HUES6 (cell line): ENCODE measurements at regions not wholly inside any gene's neighbourhood (a gene's known extent, or its start where the extent isn't known, plus 50 kb on each side); places are given as distances from the start of the nearest gene placed in this dataset.

Source experiments
- H3K27ac ChIP-seq: 2 replicates; pipeline ENCODE4 v1.7.0; 2013; ENCODE audit warnings: low read depth, mild to moderate bottlenecking, low read length, inconsistent platforms
- H3K27me3 ChIP-seq: 2 replicates; pipeline ENCODE4 v1.6.1; 2013; ENCODE audit warnings: low read length; ENCODE audit not compliant: control insufficient read depth, insufficient read depth
- H3K36me3 ChIP-seq: 2 replicates; pipeline ENCODE4 v1.6.1; 2013; ENCODE audit warnings: low read length; ENCODE audit not compliant: control insufficient read depth, insufficient read depth
- H3K4me1 ChIP-seq: 2 replicates; pipeline ENCODE4 v1.6.1; 2013; ENCODE audit warnings: low read length; ENCODE audit not compliant: control insufficient read depth, insufficient read depth
- H3K4me3 ChIP-seq: 2 replicates; pipeline ENCODE4 v1.5.1; 2013; ENCODE audit warnings: low read depth, low read length
- H3K9ac ChIP-seq: one replicate; pipeline ENCODE4 v1.6.1; 2013; ENCODE audit warnings: mild to moderate bottlenecking, low read length
- H3K9me3 ChIP-seq: 2 replicates; pipeline ENCODE4 v1.6.1; 2013; ENCODE audit warnings: low read depth, low read length; ENCODE audit not compliant: control insufficient read depth, insufficient read depth

DNA sequence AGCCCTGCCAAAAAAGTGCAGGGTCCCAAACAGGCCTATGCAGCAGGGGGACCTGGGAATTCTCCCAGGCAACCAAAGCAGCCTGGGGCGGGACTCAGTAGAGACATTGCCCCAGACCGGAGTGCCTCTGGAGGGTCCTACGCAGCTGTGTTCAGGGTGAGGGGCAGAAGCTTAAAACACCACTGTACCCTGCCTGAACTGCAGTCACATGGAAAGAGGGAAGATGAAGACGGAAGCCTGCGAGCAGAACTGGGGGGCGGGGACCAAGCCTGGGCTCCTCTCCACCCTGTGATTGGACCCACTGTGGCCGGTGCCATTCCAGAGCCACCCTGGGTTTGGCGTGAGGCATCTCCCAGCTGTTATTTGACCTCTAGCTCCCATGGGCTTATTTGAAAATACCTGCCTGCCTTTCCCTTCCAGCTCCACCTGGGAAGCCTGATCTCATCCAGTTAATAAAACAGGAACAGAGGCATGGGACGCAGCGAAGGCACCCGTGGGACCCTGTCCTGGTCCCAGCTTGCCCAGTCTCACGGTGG lies 183.1 kb downstream of the SMAD2 start:
- Histone ChIP-seq H3K36me3 (no peaks in the 10 kb centered on the region), H3K9me3 (no peaks in the 10 kb centered on the region), H3K4me1 (no peaks in the 10 kb centered on the region), H3K27ac (no peak overlapping the region), H3K27me3 (peaks cover 21% of the 10 kb centered on the region), H3K9ac (no peak overlapping the region), H3K4me3 (no peak overlapping the region)

DNA sequence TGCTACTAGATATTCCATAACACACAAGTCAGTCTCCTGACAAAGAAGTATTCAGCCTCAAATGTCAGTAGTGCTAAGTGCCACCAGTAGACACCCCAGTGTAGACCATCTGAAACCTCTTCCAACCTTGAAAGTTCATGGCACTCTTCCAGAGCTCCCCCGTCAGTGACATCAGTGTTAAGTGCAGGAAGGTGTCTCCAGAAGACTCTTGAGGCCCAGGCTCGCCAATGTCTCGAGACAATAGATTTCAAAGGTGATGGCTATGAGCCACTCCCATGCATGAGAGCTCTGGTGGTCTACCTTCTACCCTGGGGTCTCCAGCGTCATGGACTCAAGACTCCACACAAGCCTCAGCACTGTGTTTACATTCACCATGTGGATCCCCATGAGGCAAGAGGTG lies 183.8 kb downstream of the SMAD2 start:
- no peaks in the 10 kb centered on the region for H3K36me3 ChIP-seq

DNA sequence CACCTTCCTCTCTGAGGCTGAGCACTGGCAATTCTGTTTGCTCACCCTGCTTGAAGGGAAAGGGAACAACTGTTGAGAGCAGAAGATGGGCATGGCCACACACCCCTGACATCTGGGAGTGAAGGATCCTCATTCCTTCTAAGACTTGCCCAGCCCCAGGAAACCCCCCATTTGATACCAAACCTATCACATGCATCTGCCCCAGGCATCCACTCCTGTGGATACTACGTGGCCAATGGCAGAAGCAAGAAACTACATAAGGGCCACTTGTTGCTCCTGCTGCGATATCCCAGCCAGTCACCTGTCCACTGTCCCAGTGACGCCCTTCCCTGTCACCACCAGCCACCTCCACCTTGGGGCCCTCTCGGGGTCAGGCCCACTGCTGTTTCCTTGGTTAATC lies 185.2 kb downstream of the SMAD2 start:
- H3K36me3 ChIP-seq = no peaks in the 10 kb centered on the region
- H3K4me3 ChIP-seq = no peak overlapping the region
- no peaks in the 10 kb centered on the region for H3K9me3 ChIP-seq
- no peaks in the 10 kb centered on the region for H3K4me1 ChIP-seq
- H3K27me3 ChIP-seq = peaks cover 18% of the 10 kb centered on the region
- no peak overlapping the region for H3K27ac ChIP-seq
- H3K9ac ChIP-seq = no peak overlapping the region

More for the DNA sequence above, 183.8 kb downstream of the SMAD2 start:
- Histone ChIP-seq H3K9ac (no peak overlapping the region), H3K4me3 (no peak overlapping the region), H3K27ac (no peak overlapping the region), H3K9me3 (no peaks in the 10 kb centered on the region), H3K4me1 (no peaks in the 10 kb centered on the region), H3K27me3 (peaks cover 21% of the 10 kb centered on the region)

DNA sequence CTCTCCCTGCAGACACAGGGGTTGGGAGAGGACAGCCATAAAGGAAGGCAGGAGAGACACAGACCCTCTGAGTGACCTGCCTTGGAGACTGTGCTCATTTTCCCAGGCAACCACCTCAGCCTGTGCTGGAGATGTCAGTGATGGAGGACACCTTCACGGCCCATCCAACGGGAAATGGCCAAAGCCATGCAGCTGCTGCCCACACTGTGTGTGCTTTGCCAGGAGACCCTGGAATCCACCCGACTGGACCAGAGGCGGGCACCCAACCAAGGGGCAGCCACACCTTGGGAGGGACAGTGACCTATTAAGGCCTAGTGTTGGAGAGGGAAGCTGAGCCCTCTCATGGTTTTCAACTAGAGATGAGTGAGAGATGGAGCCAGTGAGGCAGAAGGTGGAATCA lies 192.5 kb downstream of the SMAD2 start:
- Histone ChIP-seq H3K9me3 (peaks cover 3% of the 10 kb centered on the region; the same call in 1 of the 2 replicates), H3K4me3 (no peak overlapping the region), H3K9ac (no peak overlapping the region), H3K36me3 (no peaks in the 10 kb centered on the region), H3K27me3 (no peaks in the 10 kb centered on the region; the same call in 1 of the 2 replicates), H3K4me1 (no peaks in the 10 kb centered on the region), H3K27ac (no peak overlapping the region)

DNA sequence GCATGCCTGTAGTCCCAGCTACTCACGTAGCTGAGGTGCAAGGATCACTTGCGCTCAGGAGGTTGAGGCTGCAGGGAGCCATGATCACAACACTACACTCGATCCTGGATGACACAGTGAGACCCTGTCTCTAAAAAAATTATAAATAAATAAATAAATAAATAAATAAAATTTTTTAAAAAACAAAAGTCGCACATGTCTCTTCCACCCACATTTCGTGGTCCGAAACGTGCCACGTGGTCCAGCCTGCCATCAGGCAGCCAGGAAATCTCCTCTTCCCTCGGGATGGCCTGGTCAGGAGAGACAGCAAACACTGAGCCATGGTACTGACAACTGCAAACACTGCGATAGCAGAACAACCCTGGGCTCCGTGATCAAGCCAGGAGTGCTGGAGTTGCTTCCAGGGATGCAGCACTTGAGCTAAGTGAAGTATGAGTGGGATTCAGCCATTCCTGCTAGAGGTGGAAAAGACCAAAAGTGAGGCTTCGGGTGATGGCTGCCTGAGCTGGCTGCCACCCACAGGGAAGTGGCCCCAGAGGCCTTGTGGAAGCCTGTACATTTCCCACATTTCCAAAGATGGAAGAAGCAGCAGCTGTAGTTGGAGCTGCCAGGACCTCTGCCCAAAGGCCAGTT lies 193.1 kb downstream of the SMAD2 start:
- Histone ChIP-seq H3K9ac (no peak overlapping the region), H3K9me3 (peaks cover 3% of the 10 kb centered on the region; the same call in 1 of the 2 replicates), H3K27ac (no peak overlapping the region), H3K4me1 (no peaks in the 10 kb centered on the region), H3K27me3 (no peaks in the 10 kb centered on the region; the same call in 1 of the 2 replicates), H3K36me3 (no peaks in the 10 kb centered on the region), H3K4me3 (no peak overlapping the region)

DNA sequence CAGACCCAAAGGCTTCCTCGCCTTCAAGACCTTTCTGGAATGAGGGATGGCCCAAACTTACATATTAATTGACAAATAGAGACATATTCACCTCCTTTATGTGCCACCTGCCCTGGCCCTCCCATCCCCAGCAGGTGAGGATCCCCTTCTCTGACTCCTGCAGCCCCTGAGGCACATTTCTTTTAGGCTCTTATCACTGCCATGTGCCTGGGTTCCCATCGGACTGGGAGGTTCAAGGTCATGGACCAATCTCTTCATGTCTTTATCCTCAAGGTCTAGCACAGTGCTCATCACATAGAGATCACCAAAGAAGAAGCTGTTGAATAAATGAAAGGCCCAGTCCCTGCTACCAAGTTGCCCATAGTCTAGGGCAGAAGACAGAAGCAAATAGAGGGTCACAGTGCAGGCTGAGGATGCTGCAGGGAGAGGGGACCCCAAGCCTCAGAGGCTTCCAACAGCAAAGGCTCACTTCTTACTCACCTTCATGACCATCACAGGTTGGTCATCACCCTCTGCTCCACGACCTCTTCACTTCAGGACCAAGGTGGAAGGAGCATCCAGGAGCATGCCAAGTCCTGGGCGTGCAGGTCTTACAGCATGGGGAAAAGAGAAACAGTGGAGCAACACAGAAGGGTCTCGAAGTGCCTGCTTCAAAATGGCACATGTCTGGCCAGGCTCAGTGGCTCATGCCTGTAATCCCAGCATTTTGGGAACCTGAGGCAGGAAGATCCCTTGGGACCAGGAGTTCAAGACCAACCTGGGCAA lies 193.9 kb downstream of the SMAD2 start:
- Histone ChIP-seq H3K9me3 (peaks cover 3% of the 10 kb centered on the region; the same call in 1 of the 2 replicates), H3K27me3 (no peaks in the 10 kb centered on the region; the same call in 1 of the 2 replicates), H3K27ac (no peak overlapping the region), H3K4me1 (no peaks in the 10 kb centered on the region), H3K9ac (no peak overlapping the region), H3K36me3 (no peaks in the 10 kb centered on the region), H3K4me3 (no peak overlapping the region)

DNA sequence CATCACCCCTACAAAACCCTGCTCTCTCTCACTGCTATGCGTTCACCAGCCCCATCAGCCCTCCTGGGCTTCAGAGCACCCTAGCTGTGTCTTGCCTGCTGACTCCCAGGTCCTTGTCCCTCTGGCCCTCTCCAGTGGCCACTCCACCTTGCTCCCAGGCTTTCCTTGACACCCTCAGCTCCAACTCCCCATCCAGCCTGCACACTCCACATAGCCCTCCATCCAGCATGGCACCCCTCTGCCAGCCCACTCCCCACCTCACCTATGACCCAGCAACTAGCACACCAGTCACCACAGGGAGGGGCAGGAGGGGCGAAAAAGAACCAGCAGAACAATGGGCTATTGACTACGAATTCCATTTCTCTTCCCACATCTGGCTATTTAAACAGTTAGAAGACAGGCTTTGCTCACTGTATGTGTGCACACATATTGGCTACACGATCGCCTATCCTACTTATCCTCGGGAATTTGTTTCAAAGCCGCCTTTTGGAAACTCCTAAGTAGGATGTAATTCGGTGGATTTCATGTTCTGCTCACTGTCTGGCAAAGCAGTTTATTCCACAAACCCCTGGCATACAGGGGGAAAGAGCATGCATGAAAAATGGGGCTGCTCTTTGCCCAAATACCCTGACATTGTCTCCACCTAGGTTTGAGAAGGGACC lies 195.3 kb downstream of the SMAD2 start:
- H3K27ac ChIP-seq = no peak overlapping the region
- no peaks in the 10 kb centered on the region for H3K36me3 ChIP-seq
- H3K4me3 ChIP-seq = no peak overlapping the region
- H3K9me3 ChIP-seq = peaks cover 3% of the 10 kb centered on the region; the same call in 1 of the 2 replicates
- no peaks in the 10 kb centered on the region for H3K4me1 ChIP-seq
- no peak overlapping the region for H3K9ac ChIP-seq
- H3K27me3 ChIP-seq = no peaks in the 10 kb centered on the region; the same call in 1 of the 2 replicates

DNA sequence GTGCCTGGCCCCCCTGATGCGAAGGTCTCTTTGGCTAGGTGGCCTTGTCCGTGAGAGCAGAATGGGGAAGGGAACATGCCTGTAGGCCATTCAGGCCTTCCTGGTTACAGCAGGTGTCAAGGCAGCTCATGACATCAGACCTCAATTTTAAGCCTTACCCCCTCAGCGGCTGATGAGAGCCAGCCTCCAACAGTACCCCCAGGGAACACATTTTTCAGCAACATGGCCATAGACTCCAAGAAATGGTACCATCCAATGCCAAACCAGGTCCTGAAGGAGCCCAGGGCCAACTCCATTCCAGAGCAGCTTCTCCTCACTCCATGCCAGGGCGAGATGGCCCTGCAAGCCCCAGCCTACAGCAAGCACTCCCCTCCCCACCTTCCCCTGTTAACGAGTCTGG lies 199.2 kb downstream of the SMAD2 start:
- Histone ChIP-seq H3K4me3 (no peak overlapping the region), H3K9ac (no peak overlapping the region), H3K4me1 (no peaks in the 10 kb centered on the region), H3K36me3 (no peaks in the 10 kb centered on the region), H3K27me3 (no peaks in the 10 kb centered on the region; the same call in 1 of the 2 replicates), H3K9me3 (no peaks in the 10 kb centered on the region), H3K27ac (no peak overlapping the region)

DNA sequence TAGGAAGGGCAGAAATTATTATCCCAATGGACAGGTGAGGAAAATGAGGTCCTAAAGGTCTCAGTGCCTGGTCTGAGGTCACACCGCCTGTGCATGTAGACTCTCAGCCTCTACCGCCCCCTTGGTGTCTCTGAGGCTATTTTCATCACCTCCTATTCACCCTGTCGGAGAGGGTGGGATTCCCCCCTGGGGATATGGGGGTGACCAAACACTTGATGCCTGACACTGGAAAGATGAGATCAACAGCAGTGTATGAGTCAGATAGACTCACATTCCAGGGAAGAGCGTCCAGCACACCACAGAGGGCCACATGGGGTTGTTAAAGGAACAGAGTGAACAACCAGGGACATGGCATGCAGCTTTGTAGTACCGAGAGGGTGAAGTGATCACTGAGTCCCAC lies 199.7 kb downstream of the SMAD2 start:
- Histone ChIP-seq H3K9ac (no peak overlapping the region), H3K4me3 (no peak overlapping the region), H3K4me1 (no peaks in the 10 kb centered on the region), H3K27ac (no peak overlapping the region), H3K36me3 (no peaks in the 10 kb centered on the region), H3K9me3 (no peaks in the 10 kb centered on the region), H3K27me3 (no peaks in the 10 kb centered on the region; the same call in 1 of the 2 replicates)

DNA sequence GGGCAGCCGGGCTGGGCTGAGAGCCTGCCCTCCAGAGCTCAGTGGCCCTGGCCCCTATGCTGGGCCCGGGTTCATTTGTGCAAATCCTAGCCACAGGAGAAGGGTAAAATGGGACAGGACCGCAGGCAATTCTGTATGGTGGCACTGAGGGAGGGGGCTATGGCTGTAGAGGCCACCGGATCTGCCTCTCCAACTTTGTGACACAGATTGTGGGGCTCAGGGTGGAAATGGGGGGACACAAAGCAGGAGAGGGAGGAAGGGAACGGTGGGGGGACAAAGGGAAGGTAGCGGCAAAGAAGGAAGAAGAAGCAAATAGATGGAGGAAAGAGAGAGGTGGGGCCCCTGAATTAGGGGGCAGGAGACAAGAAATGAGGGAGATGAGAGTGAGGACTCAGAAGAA lies 201.1 kb downstream of the SMAD2 start:
- no peak overlapping the region for H3K4me3 ChIP-seq
- H3K36me3 ChIP-seq = no peaks in the 10 kb centered on the region
- no peak overlapping the region for H3K9ac ChIP-seq
- no peaks in the 10 kb centered on the region; the same call in 1 of the 2 replicates for H3K4me1 ChIP-seq
- no peaks in the 10 kb centered on the region for H3K9me3 ChIP-seq
- H3K27me3 ChIP-seq = no peaks in the 10 kb centered on the region
- no peak overlapping the region for H3K27ac ChIP-seq

DNA sequence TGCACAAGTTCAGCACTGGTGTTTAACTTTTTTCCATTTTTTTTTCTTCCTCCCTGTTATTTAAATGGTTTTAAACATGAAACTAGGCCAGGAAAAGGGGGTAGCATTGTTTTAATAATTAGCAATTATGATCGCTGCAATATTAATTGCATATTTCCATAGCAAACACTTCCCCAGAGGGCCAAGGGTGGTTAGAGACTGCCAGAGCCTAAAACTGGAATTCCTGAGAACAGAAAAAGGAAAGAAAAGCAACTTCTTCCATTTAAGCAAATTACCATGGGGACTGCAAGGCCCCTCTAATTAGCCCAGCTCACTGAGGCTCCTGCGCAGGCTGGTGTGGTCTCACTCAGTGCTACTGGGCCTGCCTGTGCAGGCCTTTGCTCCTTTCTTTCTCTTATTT lies 201.5 kb downstream of the SMAD2 start:
- H3K4me1 ChIP-seq = no peaks in the 10 kb centered on the region; the same call in 1 of the 2 replicates
- no peaks in the 10 kb centered on the region for H3K27me3 ChIP-seq
- no peak overlapping the region for H3K9ac ChIP-seq
- H3K27ac ChIP-seq = no peak overlapping the region
- H3K4me3 ChIP-seq = no peak overlapping the region
- no peaks in the 10 kb centered on the region for H3K36me3 ChIP-seq
- H3K9me3 ChIP-seq = no peaks in the 10 kb centered on the region
